ENCODE measurements at regions not wholly inside any gene's neighbourhood (a gene's known extent, or its start where the extent isn't known, plus 50 kb on each side); places are given as distances from the start of the nearest gene placed in this dataset.

GRCh38 chr12:115542656-115543055 lies 734.8 kb downstream of the MED13L start:
- no peak for TF ChIP-seq L3MBTL2 (conservative IDR thresholded peaks at IDR 0.05)
- no peak for TF ChIP-seq TARDBP (IDR thresholded peaks at IDR 0.05)
- no peak for TF ChIP-seq ELF4 (IDR thresholded peaks at IDR 0.05)
- no peak for TF ChIP-seq BHLHE40 (IDR thresholded peaks at IDR 0.05; ENCODE audit: borderline replicate concordance)
- TF ChIP-seq LEF1 (IDR thresholded peaks at IDR 0.05; ENCODE audit: borderline replicate concordance) = no peak
- no peak for TF ChIP-seq HDGF (IDR thresholded peaks at IDR 0.05; ENCODE audit: borderline replicate concordance)
- TF ChIP-seq PKNOX1 (IDR thresholded peaks at IDR 0.05) = no peak
- TF ChIP-seq ARNT (IDR thresholded peaks at IDR 0.05) = no peak
- no peak for TF ChIP-seq CTBP1 (IDR thresholded peaks at IDR 0.05; ENCODE audit: borderline replicate concordance)
- TF ChIP-seq NFRKB (IDR thresholded peaks at IDR 0.05) = no peak
- no peak for TF ChIP-seq SP1 (IDR thresholded peaks at IDR 0.05)
- no peak for TF ChIP-seq FOXK2 (IDR thresholded peaks at IDR 0.05)
- TF ChIP-seq SUZ12 (IDR thresholded peaks at IDR 0.05) = no peak
- CTCF ChIA-PET = interaction anchor here (0.7 kb wide), 1 partner anchor 272 kb away, joined by 4 read pairs; no protein-coding TSS in a partner anchor
- no peak for DNase-seq (ENCODE audit: extremely low spot score)

GRCh38 chr12:115541891-115542421 lies 735.5 kb downstream of the MED13L start:
- DNase-seq (ENCODE audit: extremely low spot score) = no peak
- TF ChIP-seq FOXA1 (IDR thresholded peaks at IDR 0.05) = no peak
- no peak for TF ChIP-seq ELF4 (IDR thresholded peaks at IDR 0.05)
- TF ChIP-seq TARDBP (IDR thresholded peaks at IDR 0.05) = no peak
- CTCF ChIA-PET = no interaction called here
- POLR2A ChIA-PET = no interaction called here

More at GRCh38 chr12:115542656-115543055, 734.8 kb downstream of the MED13L start:
- POLR2A ChIA-PET = no interaction called here

- DNase-seq (ENCODE audit: extremely low spot score) = no peak
- POLR2A ChIA-PET = no interaction called here
- no peak for TF ChIP-seq NFRKB (IDR thresholded peaks at IDR 0.05)
- no peak for TF ChIP-seq HDGF (IDR thresholded peaks at IDR 0.05; ENCODE audit: borderline replicate concordance)
- no peak for TF ChIP-seq PKNOX1 (IDR thresholded peaks at IDR 0.05)
- no peak for TF ChIP-seq FOXM1 (IDR thresholded peaks at IDR 0.05; ENCODE audit: borderline replicate concordance)
- no peak for TF ChIP-seq CTBP1 (IDR thresholded peaks at IDR 0.05; ENCODE audit: borderline replicate concordance)
- TF ChIP-seq L3MBTL2 (conservative IDR thresholded peaks at IDR 0.05) = no peak
- no peak for TF ChIP-seq ARNT (IDR thresholded peaks at IDR 0.05)
- no peak for TF ChIP-seq ZNF384 (IDR thresholded peaks at IDR 0.05)
- no peak for TF ChIP-seq FOXK2 (IDR thresholded peaks at IDR 0.05)
- no peak for TF ChIP-seq BHLHE40 (IDR thresholded peaks at IDR 0.05; ENCODE audit: borderline replicate concordance)
- TF ChIP-seq TARDBP (IDR thresholded peaks at IDR 0.05) = no peak
- no peak for TF ChIP-seq FOXA1 (IDR thresholded peaks at IDR 0.05)
- no peak for TF ChIP-seq LEF1 (IDR thresholded peaks at IDR 0.05; ENCODE audit: borderline replicate concordance)
- TF ChIP-seq SP1 (IDR thresholded peaks at IDR 0.05) = no peak
- TF ChIP-seq SUZ12 (IDR thresholded peaks at IDR 0.05) = no peak
- TF ChIP-seq ELF4 (IDR thresholded peaks at IDR 0.05) = no peak
- CTCF ChIA-PET = no interaction called here
Measured at GRCh38 chr12:115528466-115528865, 749.0 kb downstream of the MED13L start.

- ChIA-PET CTCF (interaction anchor here (1.1 kb wide), 1 partner anchor 66 kb away, joined by 3 read pairs; no protein-coding TSS in a partner anchor), POLR2A (no interaction called here)
- no peak for DNase-seq (ENCODE audit: extremely low spot score)
- TF ChIP-seq NFRKB (IDR thresholded peaks at IDR 0.05) (no peak), CTBP1 (IDR thresholded peaks at IDR 0.05; ENCODE audit: borderline replicate concordance) (no peak), SUZ12 (IDR thresholded peaks at IDR 0.05) (no peak), LEF1 (IDR thresholded peaks at IDR 0.05; ENCODE audit: borderline replicate concordance) (no peak), L3MBTL2 (conservative IDR thresholded peaks at IDR 0.05) (no peak), TARDBP (IDR thresholded peaks at IDR 0.05) (no peak), SP1 (IDR thresholded peaks at IDR 0.05) (no peak), ELF4 (IDR thresholded peaks at IDR 0.05) (no peak), FOXK2 (IDR thresholded peaks at IDR 0.05) (no peak), FOXA1 (IDR thresholded peaks at IDR 0.05) (no peak), ZNF384 (IDR thresholded peaks at IDR 0.05) (no peak), PKNOX1 (IDR thresholded peaks at IDR 0.05) (no peak), HDGF (IDR thresholded peaks at IDR 0.05; ENCODE audit: borderline replicate concordance) (no peak), FOXM1 (IDR thresholded peaks at IDR 0.05; ENCODE audit: borderline replicate concordance) (no peak)
Measured at GRCh38 chr12:115521771-115522409, 755.6 kb downstream of the MED13L start.

- TF ChIP-seq CTBP1 (IDR thresholded peaks at IDR 0.05; ENCODE audit: borderline replicate concordance) = no peak
- TF ChIP-seq PKNOX1 (IDR thresholded peaks at IDR 0.05) = no peak
- TF ChIP-seq SUZ12 (IDR thresholded peaks at IDR 0.05) = no peak
- TF ChIP-seq ARNT (IDR thresholded peaks at IDR 0.05) = no peak
- TF ChIP-seq L3MBTL2 (conservative IDR thresholded peaks at IDR 0.05) = no peak
- no peak for TF ChIP-seq LEF1 (IDR thresholded peaks at IDR 0.05; ENCODE audit: borderline replicate concordance)
- no peak for TF ChIP-seq SP1 (IDR thresholded peaks at IDR 0.05)
- no peak for TF ChIP-seq FOXK2 (IDR thresholded peaks at IDR 0.05)
- no peak for TF ChIP-seq NFRKB (IDR thresholded peaks at IDR 0.05)
- TF ChIP-seq HDGF (IDR thresholded peaks at IDR 0.05; ENCODE audit: borderline replicate concordance) = no peak
- no peak for TF ChIP-seq ZNF384 (IDR thresholded peaks at IDR 0.05)
- no peak for TF ChIP-seq FOXA1 (IDR thresholded peaks at IDR 0.05)
- TF ChIP-seq ELF4 (IDR thresholded peaks at IDR 0.05) = no peak
- TF ChIP-seq FOXM1 (IDR thresholded peaks at IDR 0.05; ENCODE audit: borderline replicate concordance) = no peak
- TF ChIP-seq BHLHE40 (IDR thresholded peaks at IDR 0.05; ENCODE audit: borderline replicate concordance) = no peak
- no peak for TF ChIP-seq TARDBP (IDR thresholded peaks at IDR 0.05)
- CTCF ChIA-PET = no interaction called here
- POLR2A ChIA-PET = no interaction called here
- DNase-seq (ENCODE audit: extremely low spot score) = no peak
Measured at GRCh38 chr12:115519887-115520286, 757.6 kb downstream of the MED13L start.
